IPS DF 6.9 (cell line): ENCODE measurements at regions not wholly inside any gene's neighbourhood (a gene's known extent, or its start where the extent isn't known, plus 50 kb on each side); places are given as distances from the start of the nearest gene placed in this dataset.

Experiments used
- DNase-seq: peaks from one replicate; pipeline ENCODE4 v3.0.0-alpha.2; 2013; ENCODE audit warnings: low read depth, low spot score
- H3K27ac ChIP-seq: one replicate; pipeline ENCODE4 v1.5.1; 2013; ENCODE audit warnings: low read length, control low read depth
- H3K27me3 ChIP-seq: 2 replicates; pipeline ENCODE4 v1.6.1; 2013; ENCODE audit warnings: mild to moderate bottlenecking, low read length; ENCODE audit not compliant: control insufficient read depth, insufficient read depth
- H3K36me3 ChIP-seq: 2 replicates; pipeline ENCODE4 v1.6.1; 2013; ENCODE audit warnings: low read length; ENCODE audit not compliant: control insufficient read depth, insufficient read depth
- H3K4me1 ChIP-seq: 2 replicates; pipeline ENCODE4 v1.6.1; 2013; ENCODE audit warnings: low read length; ENCODE audit not compliant: control insufficient read depth, insufficient read depth
- H3K4me3 ChIP-seq: 2 replicates; pipeline ENCODE4 v1.5.1; 2013; ENCODE audit warnings: mild to moderate bottlenecking, low read length
- H3K9me3 ChIP-seq: 2 replicates; pipeline ENCODE4 v1.6.1; 2013; ENCODE audit warnings: low read length, inconsistent platforms; ENCODE audit not compliant: control insufficient read depth, insufficient read depth
- WGBS: extraction: QIAGEN DNeasy Blood & Tissue Kit; methylation state at CpG from one replicate; pipeline ENCODE4 v1.1.7; 2013; ENCODE audit warnings: mixed read lengths, missing lambda C conversion rate; ENCODE audit not compliant: insufficient read length, insufficient coverage; 5-methylcytosine and 5-hydroxymethylcytosine counted together

GRCh38 chr12:111035578-111036301 is 115.4 kb upstream of the MYL2 start:
- Histone ChIP-seq H3K36me3 (no peaks in the 10 kb centered on the region), H3K27me3 (peaks cover 7% of the 10 kb centered on the region), H3K4me3 (peak overlapping the region; percentile 85; the same call in 1 of the 2 replicates), H3K9me3 (no peaks in the 10 kb centered on the region), H3K4me1 (0 out of 2 replicates have a peak, but pooled peaks cover 2% of the 10 kb centered on the region), H3K27ac (no peak overlapping the region)
- no CpG with 5 or more reads among the region's 36 CpGs for WGBS
- DNase-seq: no peak

GRCh38 chr12:111034886-111035577 is 114.7 kb upstream of the MYL2 start:
- H3K9me3 ChIP-seq: no peaks in the 10 kb centered on the region
- peaks cover 7% of the 10 kb centered on the region for H3K27me3 ChIP-seq
- no peaks in the 10 kb centered on the region for H3K36me3 ChIP-seq
- H3K4me3 ChIP-seq: peak overlapping the region; percentile 85; the same call in 1 of the 2 replicates
- H3K4me1 ChIP-seq: 0 out of 2 replicates have a peak, but pooled peaks cover 2% of the 10 kb centered on the region
- no CpG with 5 or more reads among the region's 50 CpGs for WGBS
- no peak overlapping the region for H3K27ac ChIP-seq
- no peak for DNase-seq

- Histone ChIP-seq H3K4me3 (peak within 1 kb of the TSS; percentile 85), H3K36me3 (no peaks in the 10 kb centered on the region), H3K4me1 (0 out of 2 replicates have a peak, but pooled peaks cover 2% of the 10 kb centered on the region), H3K9me3 (no peaks in the 10 kb centered on the region), H3K27ac (no peak within 1 kb of the TSS), H3K27me3 (peaks cover 7% of the 10 kb centered on the region)
- no CpG with 5 or more reads among the region's 100 CpGs for WGBS
- no peak for DNase-seq
Measured at GRCh38 chr12:111034083-111034885, 113.9 kb upstream of the MYL2 start, which contains the start of gene CUX2. TSS of gene CUX2 (plus strand) at chr12:111034165.

- Histone ChIP-seq H3K9me3 (no peaks in the 10 kb centered on the region), H3K27me3 (peaks cover 7% of the 10 kb centered on the region), H3K4me1 (0 out of 2 replicates have a peak, but pooled peaks cover 2% of the 10 kb centered on the region), H3K4me3 (peak overlapping the region; percentile 85; the same call in 1 of the 2 replicates), H3K36me3 (no peaks in the 10 kb centered on the region), H3K27ac (no peak overlapping the region)
- no CpG with 5 or more reads among the region's 93 CpGs for WGBS
- DNase-seq: no peak
Measured at GRCh38 chr12:111033281-111034082, 113.1 kb upstream of the MYL2 start.

GRCh38 chr12:111032591-111032919 is 112.2 kb upstream of the MYL2 start:
- DNase-seq: no peak
- Histone ChIP-seq H3K9me3 (no peaks in the 10 kb centered on the region), H3K36me3 (no peaks in the 10 kb centered on the region), H3K27ac (no peak overlapping the region), H3K27me3 (peaks cover 7% of the 10 kb centered on the region), H3K4me3 (no peak overlapping the region), H3K4me1 (0 out of 2 replicates have a peak, but pooled peaks cover 2% of the 10 kb centered on the region)
- WGBS: no CpG with 5 or more reads among the region's 5 CpGs

GRCh38 chr12:111031916-111032590 is 111.7 kb upstream of the MYL2 start:
- no peaks in the 10 kb centered on the region for H3K9me3 ChIP-seq
- H3K27ac ChIP-seq: no peak overlapping the region
- no peak overlapping the region for H3K4me3 ChIP-seq
- H3K4me1 ChIP-seq: 0 out of 2 replicates have a peak, but pooled peaks cover 1% of the 10 kb centered on the region
- WGBS: 100% methylated on average over 2 of the region's 8 CpGs
- H3K36me3 ChIP-seq: no peaks in the 10 kb centered on the region
- DNase-seq: no peak
- peaks cover 7% of the 10 kb centered on the region for H3K27me3 ChIP-seq

- Histone ChIP-seq H3K9me3 (no peaks in the 10 kb centered on the region), H3K27me3 (peaks cover 2% of the 10 kb centered on the region), H3K4me3 (no peak overlapping the region), H3K27ac (no peak overlapping the region), H3K36me3 (no peaks in the 10 kb centered on the region), H3K4me1 (no peaks in the 10 kb centered on the region)
- no CpG with 5 or more reads among the region's 5 CpGs for WGBS
- DNase-seq: no peak
Measured at GRCh38 chr12:111030800-111031199, 110.4 kb upstream of the MYL2 start.

GRCh38 chr12:111029732-111030131 is 109.4 kb upstream of the MYL2 start:
- Histone ChIP-seq H3K4me3 (no peak overlapping the region), H3K36me3 (no peaks in the 10 kb centered on the region), H3K9me3 (no peaks in the 10 kb centered on the region), H3K4me1 (no peaks in the 10 kb centered on the region), H3K27me3 (no peaks in the 10 kb centered on the region), H3K27ac (no peak overlapping the region)
- WGBS: no CpG with 5 or more reads among the region's 5 CpGs
- no peak for DNase-seq

- Histone ChIP-seq H3K27me3 (no peaks in the 10 kb centered on the region), H3K9me3 (no peaks in the 10 kb centered on the region), H3K27ac (no peak overlapping the region), H3K4me3 (no peak overlapping the region), H3K4me1 (no peaks in the 10 kb centered on the region), H3K36me3 (no peaks in the 10 kb centered on the region)
- DNase-seq: no peak
- no CpG with 5 or more reads among the region's 4 CpGs for WGBS
Measured at GRCh38 chr12:111029305-111029704, 108.9 kb upstream of the MYL2 start.
